ENCODE measurements at regions not wholly inside any gene's neighbourhood (a gene's known extent, or its start where the extent isn't known, plus 50 kb on each side); places are given as distances from the start of the nearest gene placed in this dataset.

- DNase-seq (ENCODE audit: low spot score): no peak
Observed at GRCh38 chr2:188851826-188852225, 122.3 kb upstream of the COL3A1 start.

GRCh38 chr2:188852772-188853171, 121.4 kb upstream of the COL3A1 start:
- DNase-seq (ENCODE audit: low spot score): no peak

GRCh38 chr2:188853307-188853706, 120.9 kb upstream of the COL3A1 start:
- DNase-seq (ENCODE audit: low spot score): no peak

- no peak for DNase-seq (ENCODE audit: low spot score)
Observed at GRCh38 chr2:188865681-188866080, 108.5 kb upstream of the COL3A1 start.

GRCh38 chr2:188869550-188869949, 104.6 kb upstream of the COL3A1 start:
- no peak for DNase-seq (ENCODE audit: low spot score)

- no peak for DNase-seq (ENCODE audit: low spot score)
Observed at GRCh38 chr2:188870289-188870688, 103.9 kb upstream of the COL3A1 start.

- no peak for DNase-seq (ENCODE audit: low spot score)
Observed at GRCh38 chr2:188875104-188875503, 99.1 kb upstream of the COL3A1 start.

- no peak for DNase-seq (ENCODE audit: low spot score)
Observed at GRCh38 chr2:188878716-188879115, 95.5 kb upstream of the COL3A1 start.

GRCh38 chr2:188880740-188881139, 93.4 kb upstream of the COL3A1 start:
- no peak for DNase-seq (ENCODE audit: low spot score)

GRCh38 chr2:188881434-188881833, 92.7 kb upstream of the COL3A1 start:
- DNase-seq (ENCODE audit: low spot score): no peak

GRCh38 chr2:188884046-188884445, 90.1 kb upstream of the COL3A1 start:
- peak; percentile 94 for DNase-seq (ENCODE audit: low spot score)

GRCh38 chr2:188884517-188884916, 89.7 kb upstream of the COL3A1 start:
- peak; percentile 68 for DNase-seq (ENCODE audit: low spot score)

GRCh38 chr2:188889187-188889586, 85.0 kb upstream of the COL3A1 start:
- DNase-seq (ENCODE audit: low spot score): no peak

- DNase-seq (ENCODE audit: low spot score): no peak
Observed at GRCh38 chr2:188890755-188891154, 83.4 kb upstream of the COL3A1 start.

GRCh38 chr2:188892636-188893035, 81.5 kb upstream of the COL3A1 start:
- no peak for DNase-seq (ENCODE audit: low spot score)

GRCh38 chr2:188893972-188894371, 80.2 kb upstream of the COL3A1 start:
- DNase-seq (ENCODE audit: low spot score): no peak

- no peak for DNase-seq (ENCODE audit: low spot score)
Observed at GRCh38 chr2:188894979-188895378, 79.2 kb upstream of the COL3A1 start.

- no peak for DNase-seq (ENCODE audit: low spot score)
Observed at GRCh38 chr2:188897096-188897495, 77.1 kb upstream of the COL3A1 start.

- DNase-seq (ENCODE audit: low spot score): no peak
Observed at GRCh38 chr2:188898261-188898660, 75.9 kb upstream of the COL3A1 start.

- peak; percentile 27 for DNase-seq (ENCODE audit: low spot score)
Observed at GRCh38 chr2:188902901-188903491, 71.2 kb upstream of the COL3A1 start.

GRCh38 chr2:188903740-188904139, 70.4 kb upstream of the COL3A1 start:
- no peak for DNase-seq (ENCODE audit: low spot score)

- DNase-seq (ENCODE audit: low spot score): no peak
Observed at GRCh38 chr2:188909036-188909435, 65.1 kb upstream of the COL3A1 start.

- no peak for DNase-seq (ENCODE audit: low spot score)
Observed at GRCh38 chr2:188916736-188917135, 57.4 kb upstream of the COL3A1 start.

- no peak for DNase-seq (ENCODE audit: low spot score)
Observed at GRCh38 chr2:188917632-188918031, 56.5 kb upstream of the COL3A1 start.
